Transverse colon (tissue), 4 donors: ENCODE measurements at regions not wholly inside any gene's neighbourhood (a gene's known extent, or its start where the extent isn't known, plus 50 kb on each side); places are given as distances from the start of the nearest gene placed in this dataset.

Experiments
- DNase-seq: peaks from one replicate; pipeline ENCODE4 v3.0.0-alpha.2; 2019
- H3K27ac ChIP-seq, 4 donors: fragments of 200-600 bp; sonication (generic); 2 replicates each; pipeline ENCODE4 v1.5.1; 2016 to 2018; ENCODE audit warnings: inconsistent platforms in 4 of 4
- H3K27me3 ChIP-seq: fragments of 200-600 bp; sonication (generic); 2 replicates; pipeline ENCODE4 v1.5.1; 2017; ENCODE audit warnings: inconsistent platforms
- H3K36me3 ChIP-seq, 4 donors: fragments of 200-600 bp; sonication (generic); 2 replicates each; pipeline ENCODE4 v1.5.1; 2017 to 2019; ENCODE audit warnings: inconsistent platforms in 4 of 4
- H3K4me1 ChIP-seq, 4 donors: fragments of 200-600 bp; sonication (generic); 2 replicates each; pipeline ENCODE4 v1.5.1; 2017 to 2020; ENCODE audit warnings: inconsistent platforms in 4 of 4
- H3K4me3 ChIP-seq, 4 donors: fragments of 200-600 bp; sonication (generic); 1 replicate in 1 of 4; 2 replicates in 3 of 4; pipeline versions ENCODE4 v1.5.1 to v1.6.1; 2017 to 2019; ENCODE audit warnings: inconsistent platforms in 4 of 4
- H3K9me3 ChIP-seq, 2 donors: fragments of 200-600 bp; sonication (generic); 2 replicates each; pipeline ENCODE4 v1.5.1; 2017 to 2019; ENCODE audit warnings: inconsistent platforms in 2 of 2
- EP300 ChIP-seq: sonication (generic); formaldehyde crosslinking; IDR thresholded peaks from one replicate; pipeline ENCODE4 v1.6.1; 2017; ENCODE audit warnings: antibody characterized with exemption, low read depth
- POLR2A ChIP-seq: fragments of 450-650 bp; IDR thresholded peaks from one replicate; pipeline ENCODE4 v1.6.1; 2016; ENCODE audit warnings: antibody characterized with exemption, mild to moderate bottlenecking, moderate library complexity
- POLR2AphosphoS5 ChIP-seq, 3 donors: sonication (generic); formaldehyde crosslinking; IDR thresholded peaks; one replicate each; pipeline ENCODE4 v1.6.1; 2016; ENCODE audit warnings: antibody characterized with exemption in 3 of 3
- WGBS, 2 donors: methylation state at CpG; one replicate each; pipeline ENCODE4 v1.1.5; 2018; ENCODE audit warnings: low coverage in 1 of 2; 5-methylcytosine and 5-hydroxymethylcytosine counted together
- in situ Hi-C, 4 donors: fragments of 200-750 bp; cut with MboI; loops; one replicate each; pipeline versions ENCODE4 v1.15.0 to v1.15.1; 2017; ENCODE audit warnings: low sequenced_read_pairs in 3 of 4, low pct_ligation_motif_present in 1 of 4, low pct_unique_long_range_greater_than_20kb in 1 of 4
- intact Hi-C: fragments of 100-400 bp; cut with DNase I; formaldehyde crosslinking; loops from one replicate; pipeline ENCODE4 v1.15.1; 2023; ENCODE audit warnings: low total_unique reads
- TF ChIP-seq, protein P1 (sequence below), 5 experiments: fragments of 200-600 bp in 3 of 5; fragments of 450-650 bp in 2 of 5; sonication (generic) in 3 of 5; IDR thresholded peaks; 1 replicate in 2 of 5; 2 replicates in 3 of 5; pipeline ENCODE4 v1.5.1; 2016 to 2017; ENCODE audit warnings: antibody characterized with exemption in 5 of 5, inconsistent platforms in 3 of 5, mild to moderate bottlenecking in 2 of 5, moderate library complexity in 1 of 5

DNA sequence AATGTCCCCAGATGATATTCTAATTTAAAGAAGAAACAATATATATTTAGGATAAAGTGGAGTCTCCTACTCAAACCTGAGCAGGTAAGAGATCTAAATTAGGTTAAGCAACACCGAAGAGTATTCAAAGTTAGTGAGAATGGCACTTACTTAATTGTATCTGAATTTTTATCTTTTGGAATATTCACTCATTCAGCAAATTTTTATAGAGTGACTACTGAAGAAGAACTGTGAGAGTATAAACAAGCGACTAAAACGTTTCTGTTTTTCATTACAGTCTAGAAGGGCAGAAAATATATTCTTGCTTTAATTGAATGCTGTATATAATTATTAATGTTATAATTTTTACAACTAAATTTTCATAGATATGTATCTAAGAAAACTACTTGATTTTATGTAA, 567.7 kb upstream of the TBL1XR1 start:
- in situ Hi-C loops (no loop called here), intact Hi-C loops (no loop called here)
- Histone ChIP-seq H3K4me3 (no peak overlapping the region), H3K27me3 (no peaks in the 10 kb centered on the region), H3K4me1 (peaks cover 0 to 10% (median 2%) of the 10 kb centered on the region in 4 donors), H3K36me3 (no peaks in the 10 kb centered on the region), H3K9me3 (peaks cover 4 to 5% of the 10 kb centered on the region in 2 donors), H3K27ac (peak overlapping the region; percentile 2 to 65 (median 52))
- TF ChIP-seq EP300 (no peak), POLR2AphosphoS5 (IDR thresholded peaks at IDR 0.05) (no peak), POLR2A (no peak)
- TF ChIP-seq, protein P1, sequence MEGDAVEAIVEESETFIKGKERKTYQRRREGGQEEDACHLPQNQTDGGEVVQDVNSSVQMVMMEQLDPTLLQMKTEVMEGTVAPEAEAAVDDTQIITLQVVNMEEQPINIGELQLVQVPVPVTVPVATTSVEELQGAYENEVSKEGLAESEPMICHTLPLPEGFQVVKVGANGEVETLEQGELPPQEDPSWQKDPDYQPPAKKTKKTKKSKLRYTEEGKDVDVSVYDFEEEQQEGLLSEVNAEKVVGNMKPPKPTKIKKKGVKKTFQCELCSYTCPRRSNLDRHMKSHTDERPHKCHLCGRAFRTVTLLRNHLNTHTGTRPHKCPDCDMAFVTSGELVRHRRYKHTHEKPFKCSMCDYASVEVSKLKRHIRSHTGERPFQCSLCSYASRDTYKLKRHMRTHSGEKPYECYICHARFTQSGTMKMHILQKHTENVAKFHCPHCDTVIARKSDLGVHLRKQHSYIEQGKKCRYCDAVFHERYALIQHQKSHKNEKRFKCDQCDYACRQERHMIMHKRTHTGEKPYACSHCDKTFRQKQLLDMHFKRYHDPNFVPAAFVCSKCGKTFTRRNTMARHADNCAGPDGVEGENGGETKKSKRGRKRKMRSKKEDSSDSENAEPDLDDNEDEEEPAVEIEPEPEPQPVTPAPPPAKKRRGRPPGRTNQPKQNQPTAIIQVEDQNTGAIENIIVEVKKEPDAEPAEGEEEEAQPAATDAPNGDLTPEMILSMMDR (IDR thresholded peaks at IDR 0.05) = no peak
- DNase-seq = no peak
- WGBS, 2 donors = 70 to 86% methylated on average over 3 of the region's 3 CpGs

DNA sequence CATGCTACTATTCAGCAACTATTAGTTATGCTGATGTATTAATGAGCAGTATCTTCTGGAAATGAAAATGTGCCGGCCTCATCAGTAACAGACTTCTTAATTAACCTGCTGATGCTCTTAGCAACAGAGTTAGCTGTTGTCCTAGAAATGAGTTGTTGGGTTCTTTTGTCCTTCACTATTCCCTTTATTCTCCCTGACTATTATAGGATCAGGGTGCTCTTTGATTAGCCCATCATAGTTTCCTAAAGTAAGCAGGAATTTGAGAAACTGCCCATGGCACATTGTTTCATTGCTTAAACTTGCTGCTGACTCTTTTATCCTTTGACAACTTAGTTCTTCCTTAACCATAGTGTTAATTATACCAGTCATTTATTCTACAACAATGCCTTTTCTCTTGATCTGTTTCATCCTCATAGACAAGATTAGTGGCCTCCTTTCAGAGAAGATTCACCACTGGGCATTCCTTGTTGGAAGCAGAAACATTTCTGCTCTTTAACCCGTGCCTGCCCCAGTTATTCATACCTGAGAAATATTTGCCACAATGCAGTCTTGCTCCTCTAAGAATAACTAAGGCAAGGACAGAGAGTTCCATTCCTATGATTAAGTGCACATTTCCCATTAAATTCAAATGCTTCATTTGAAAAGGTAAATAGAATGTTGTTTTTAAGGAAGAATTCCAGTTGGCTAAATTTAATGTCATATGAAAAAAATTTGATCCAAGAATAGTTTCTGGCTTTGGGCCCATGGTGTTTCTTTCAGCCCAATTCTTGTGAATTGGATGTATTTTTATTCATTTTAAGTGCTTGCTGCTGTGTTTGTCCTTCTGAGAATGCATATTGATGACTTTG, 573.3 kb upstream of the TBL1XR1 start:
- in situ Hi-C loops (no loop called here), intact Hi-C loops (no loop called here)
- no peak overlapping the region for H3K4me3 ChIP-seq
- 80 to 85% methylated on average over 2 of the region's 2 CpGs for WGBS, 2 donors
- peaks cover 4 to 5% of the 10 kb centered on the region in 2 donors for H3K9me3 ChIP-seq
- H3K27me3 ChIP-seq = no peaks in the 10 kb centered on the region
- H3K27ac ChIP-seq = peak overlapping the region in 3 of 4 donors; percentile 19 to 38 (median 21)
- no peak for DNase-seq
- H3K4me1 ChIP-seq = peaks cover 0 to 3% (median 0%) of the 10 kb centered on the region in 4 donors
- H3K36me3 ChIP-seq = no peaks in the 10 kb centered on the region
- TF ChIP-seq, protein P1 (IDR thresholded peaks at IDR 0.05) = no peak
- TF ChIP-seq POLR2A = no peak
- no peak for TF ChIP-seq EP300
- no peak for TF ChIP-seq POLR2AphosphoS5 (IDR thresholded peaks at IDR 0.05)

GRCh38 chr3:177771780-177772179, 574.5 kb upstream of the TBL1XR1 start:
- 93 to 95% methylated on average over 2 of the region's 2 CpGs for WGBS, 2 donors
- intact Hi-C loops (no loop called here), in situ Hi-C loops (no loop called here)
- DNase-seq = no peak
- Histone ChIP-seq H3K27me3 (no peaks in the 10 kb centered on the region), H3K4me3 (no peak overlapping the region), H3K4me1 (peaks cover 0 to 3% (median 0%) of the 10 kb centered on the region in 4 donors), H3K9me3 (peaks cover 4 to 5% of the 10 kb centered on the region in 2 donors), H3K36me3 (no peaks in the 10 kb centered on the region), H3K27ac (peak overlapping the region in 3 of 4 donors; percentile 11 to 38 (median 16))
- TF ChIP-seq, protein P1 (IDR thresholded peaks at IDR 0.05) = no peak
- TF ChIP-seq POLR2AphosphoS5 (IDR thresholded peaks at IDR 0.05) (no peak), EP300 (no peak), POLR2A (no peak)

DNA sequence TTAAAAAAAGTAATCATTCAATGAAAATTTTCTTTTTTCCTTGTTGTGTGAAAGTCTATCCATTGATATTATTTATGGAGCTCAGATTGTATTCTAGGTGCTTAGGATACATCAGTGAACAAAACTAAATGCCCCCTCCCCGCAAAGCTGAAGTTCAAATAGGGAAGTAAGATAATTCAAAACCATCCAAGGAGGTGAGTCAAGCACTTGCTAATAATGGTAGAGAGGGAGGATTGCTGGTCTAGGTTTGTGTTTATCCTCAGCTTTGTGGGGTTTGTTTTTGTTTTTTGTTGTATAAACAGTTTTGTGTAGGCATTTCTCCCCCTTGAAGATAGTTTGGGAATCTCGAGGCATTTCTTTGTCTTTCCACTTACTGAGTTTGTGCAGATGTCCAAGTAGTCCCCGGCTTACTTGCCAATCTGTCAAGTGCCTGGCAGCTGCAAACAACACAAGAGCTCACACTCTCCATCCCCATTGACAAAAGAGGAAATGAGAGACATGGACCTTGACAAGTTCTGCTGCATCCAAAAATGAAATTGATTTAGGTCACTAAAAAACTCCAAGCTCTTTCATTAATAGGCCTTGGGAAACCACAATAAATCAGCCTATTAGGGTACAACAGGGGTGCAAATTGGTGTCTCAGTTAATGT, 575.8 kb upstream of the TBL1XR1 start:
- no peak for TF ChIP-seq POLR2AphosphoS5 (IDR thresholded peaks at IDR 0.05)
- TF ChIP-seq, protein P1 (IDR thresholded peaks at IDR 0.05) = no peak
- TF ChIP-seq EP300 = no peak
- TF ChIP-seq POLR2A = no peak
- 69 to 80% methylated on average over 1 to 3 of the region's 3 CpGs for WGBS, 2 donors
- Histone ChIP-seq H3K4me1 (peaks cover 0 to 3% (median 0%) of the 10 kb centered on the region in 4 donors), H3K27me3 (no peaks in the 10 kb centered on the region), H3K4me3 (no peak overlapping the region), H3K27ac (no peak overlapping the region), H3K9me3 (peaks cover 2 to 5% of the 10 kb centered on the region in 2 donors), H3K36me3 (no peaks in the 10 kb centered on the region)
- in situ Hi-C loops (no loop called here), intact Hi-C loops (no loop called here)
- no peak for DNase-seq
